SHP77 (cell line): ENCODE measurements at regions not wholly inside any gene's neighbourhood (a gene's known extent, or its start where the extent isn't known, plus 50 kb on each side); places are given as distances from the start of the nearest gene placed in this dataset.

Experiments
- DNase-seq, 2 experiments: peaks; one replicate each; lab custom pipeline; 2025; lab: John Stamatoyannopoulos, UW

DNA sequence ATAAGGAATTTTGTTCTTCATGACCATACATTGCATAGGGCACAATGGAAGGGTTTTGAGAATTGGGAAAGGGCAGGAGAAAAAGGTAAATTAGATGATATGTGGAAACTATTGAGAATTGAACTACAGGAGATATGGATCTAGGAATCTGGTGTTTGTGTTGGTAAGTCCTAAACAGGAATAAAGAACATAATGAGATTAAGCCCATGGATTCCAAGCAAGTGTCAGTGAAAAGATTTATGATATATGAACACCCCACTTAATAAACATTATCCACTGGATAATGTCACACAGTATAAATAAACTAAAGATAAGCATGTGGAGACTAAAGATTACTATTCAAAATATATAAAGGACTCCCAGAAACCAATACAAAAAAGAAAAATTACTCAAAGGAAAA, 98.2 kb downstream of the TNFSF18 start:
- no peak for DNase-seq

GRCh38 chr1:172954476-172955150, 96.1 kb downstream of the TNFSF18 start:
- no peak for DNase-seq

DNA sequence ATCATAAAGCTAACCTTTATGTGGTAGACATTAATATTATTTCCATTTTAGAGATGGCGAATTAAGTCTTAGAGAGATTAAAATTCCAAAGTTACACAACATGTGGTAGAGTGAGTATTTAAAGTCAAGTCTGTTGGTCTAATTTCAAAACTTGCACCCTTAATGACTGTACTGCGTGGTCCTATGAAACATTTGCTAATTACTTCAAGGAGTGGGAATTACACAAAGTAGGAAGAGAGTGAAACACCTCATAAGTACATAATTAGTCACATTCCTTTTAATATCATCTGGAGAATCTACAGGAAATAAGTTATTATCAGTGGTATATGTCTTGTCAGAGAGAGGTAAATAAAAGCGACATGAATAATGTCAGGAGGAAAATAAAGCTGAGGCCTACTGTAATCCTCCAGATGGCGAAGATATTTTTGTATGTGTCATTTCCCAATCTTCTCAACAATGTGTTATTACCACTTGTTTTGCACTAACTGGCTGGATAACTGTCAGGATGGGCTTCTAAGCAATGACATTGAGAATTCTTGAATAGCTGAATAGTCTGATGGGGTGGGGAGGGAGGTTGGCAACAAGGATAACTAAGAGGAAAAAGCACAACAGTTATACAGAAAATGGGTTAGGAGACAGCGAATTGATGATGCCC, 95.5 kb downstream of the TNFSF18 start:
- DNase-seq = no peak

DNA sequence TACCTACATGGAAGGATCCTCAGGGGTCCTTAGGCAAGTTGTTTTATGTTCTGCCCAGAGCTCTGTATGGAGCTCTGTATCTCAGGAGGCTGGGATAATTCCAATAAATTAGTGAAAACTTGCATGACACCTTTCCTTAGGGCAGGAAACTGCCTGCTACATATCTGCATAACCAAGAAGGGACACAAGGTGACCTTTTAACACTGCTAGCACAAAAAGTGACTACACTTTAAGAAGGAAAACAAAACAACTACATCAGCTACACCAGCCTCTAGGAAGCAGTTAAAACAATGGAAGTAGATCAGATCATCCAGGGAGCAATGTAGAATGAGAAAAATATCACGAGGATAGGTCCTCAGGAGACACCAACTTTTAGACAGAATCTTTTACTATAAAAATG, 93.9 kb downstream of the TNFSF18 start:
- no peak for DNase-seq

DNA sequence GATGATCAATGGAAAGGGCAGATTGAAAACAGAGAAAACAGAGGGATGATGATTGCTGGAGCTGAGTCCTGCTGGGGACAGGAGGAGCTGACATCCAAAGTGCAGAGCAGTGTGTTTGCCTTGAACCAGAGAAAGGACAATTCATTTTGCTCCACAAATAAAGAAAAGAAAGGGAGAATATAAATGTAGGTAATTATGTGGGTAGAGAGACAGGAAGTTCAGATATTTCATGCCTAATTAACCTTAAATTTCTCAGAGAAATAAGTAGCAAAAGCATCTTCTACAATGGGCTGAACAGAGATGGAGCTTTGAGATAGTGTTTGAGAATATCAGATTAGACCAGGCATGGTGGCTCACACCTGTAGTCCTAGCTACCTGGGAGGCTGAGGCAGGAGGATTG, 93.2 kb downstream of the TNFSF18 start:
- DNase-seq = no peak

GRCh38 chr1:172959571-172959970, 91.2 kb downstream of the TNFSF18 start:
- no peak for DNase-seq

DNA sequence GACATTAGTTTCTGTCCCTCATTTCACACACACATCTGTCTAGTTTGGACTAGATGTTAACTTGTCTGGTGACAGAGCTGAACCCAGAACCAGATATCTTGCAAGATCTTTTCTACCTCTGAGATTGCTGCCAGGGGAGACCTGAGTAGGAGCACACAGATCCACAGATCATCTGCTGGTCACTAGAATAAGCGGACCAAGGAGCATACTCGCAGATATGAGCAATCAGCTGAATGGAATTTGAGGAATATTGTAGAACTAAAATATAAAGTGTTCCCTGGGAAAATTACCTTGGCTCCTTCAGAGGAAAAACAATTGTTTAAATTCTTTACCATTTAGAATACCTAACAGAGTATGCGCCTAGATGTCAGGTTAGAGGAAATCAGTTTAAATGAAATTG, 90.7 kb downstream of the TNFSF18 start:
- no peak for DNase-seq

DNA sequence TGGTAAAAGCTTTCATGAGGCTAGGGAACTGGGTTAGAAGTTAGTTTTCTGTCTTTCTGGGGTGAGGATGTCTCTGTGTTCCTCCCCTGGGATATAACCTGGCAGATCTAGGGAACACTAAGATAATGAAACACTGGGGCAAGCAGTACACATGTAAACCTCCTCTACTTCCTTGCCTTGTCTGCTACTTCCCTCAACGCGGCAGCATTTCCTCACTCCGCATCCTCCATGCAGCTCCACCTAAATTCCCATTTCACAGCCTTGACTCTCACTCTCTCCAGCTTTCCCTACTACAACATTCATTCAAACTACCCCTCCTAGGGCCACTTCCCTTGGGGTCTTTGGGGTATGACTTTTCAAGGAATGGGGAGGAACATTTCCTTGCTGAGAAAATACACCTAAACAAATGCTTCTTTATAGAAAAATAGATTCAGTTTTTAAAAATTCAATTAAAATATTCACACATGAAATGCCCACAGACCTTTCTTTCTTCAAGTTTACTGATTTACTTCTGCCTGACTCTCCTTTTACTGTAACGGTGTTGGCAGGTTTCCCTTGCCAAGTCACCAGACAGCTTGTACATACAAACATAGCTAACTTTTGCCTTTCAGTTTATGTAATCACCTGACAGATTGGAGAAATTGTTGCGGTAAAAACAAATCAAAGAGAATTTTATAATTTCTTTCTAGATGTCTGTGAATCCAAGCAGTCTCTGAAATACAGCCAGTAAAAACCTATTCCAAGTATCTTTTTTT, 90.1 kb downstream of the TNFSF18 start:
- no peak for DNase-seq

DNA sequence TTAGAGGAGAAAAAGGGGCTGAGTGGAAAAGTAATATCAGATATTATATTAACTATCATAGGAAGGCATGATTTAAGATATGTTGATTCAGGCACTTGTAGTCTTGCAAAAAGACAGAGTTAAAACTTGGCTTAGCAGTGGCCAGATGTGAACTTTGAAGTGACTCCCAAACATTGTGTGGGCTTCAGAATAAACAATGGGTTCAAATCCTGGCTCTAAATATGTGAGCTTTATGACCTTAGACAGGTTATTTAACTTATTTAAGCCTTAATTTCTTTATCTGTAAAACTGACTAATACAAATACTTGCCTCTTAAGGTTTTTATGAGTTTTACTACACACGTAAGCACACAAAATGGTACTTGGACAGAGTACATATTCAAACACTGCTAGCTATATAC, 85.9 kb downstream of the TNFSF18 start:
- no peak for DNase-seq

DNA sequence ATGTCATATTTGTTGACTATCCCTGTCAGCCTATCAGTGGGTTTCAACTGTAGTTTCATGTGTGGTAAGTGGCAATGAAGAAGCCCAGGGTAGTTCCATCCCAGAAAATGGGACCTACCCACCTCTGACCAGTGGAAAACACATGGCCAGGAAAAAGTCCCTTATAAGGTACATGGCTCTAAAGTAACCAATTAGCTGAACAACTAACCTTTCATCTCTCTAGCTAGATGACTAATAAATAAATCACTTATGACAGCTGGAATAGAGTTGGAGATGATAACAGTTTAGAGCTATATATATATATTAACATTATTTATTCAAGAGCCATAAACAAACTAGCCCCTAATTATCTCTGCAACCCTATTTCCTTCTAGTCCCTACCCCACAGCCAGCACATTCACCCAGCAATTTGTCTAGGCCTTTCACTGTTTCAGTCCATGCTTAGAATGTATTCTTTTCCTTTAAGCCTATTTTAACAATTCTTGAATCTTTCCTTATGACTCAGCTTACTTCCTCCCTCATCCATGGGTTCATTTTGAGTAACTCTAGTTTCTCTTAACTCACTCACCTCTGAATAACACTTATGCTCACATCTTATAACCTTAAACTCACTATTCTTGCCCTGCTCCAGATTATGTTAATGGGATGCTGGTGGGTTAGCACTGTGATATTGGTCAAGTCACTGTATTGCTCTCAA, 83.7 kb downstream of the TNFSF18 start:
- no peak for DNase-seq

GRCh38 chr1:172967936-172968335, 82.8 kb downstream of the TNFSF18 start:
- no peak for DNase-seq

- no peak for DNase-seq
Observed at GRCh38 chr1:172969611-172970010, 81.1 kb downstream of the TNFSF18 start.

DNA sequence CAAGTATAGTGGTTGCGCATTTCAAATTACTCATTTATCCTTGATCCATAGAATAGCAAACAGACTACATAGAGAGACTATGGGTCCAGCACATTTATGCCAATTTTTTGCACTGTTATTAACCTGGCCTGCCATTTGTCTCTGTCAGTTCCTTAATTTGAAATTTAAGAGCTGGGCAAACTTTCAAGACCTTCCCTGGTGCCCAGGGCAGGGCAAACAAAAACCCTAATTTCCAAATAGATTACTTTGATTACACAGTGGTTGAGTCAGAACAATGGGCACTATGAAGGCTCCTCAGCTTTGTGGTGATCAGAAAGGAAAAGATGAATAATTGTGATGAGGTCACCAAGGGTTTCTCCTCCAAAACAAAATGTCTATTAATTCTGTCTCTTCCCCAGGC, 80.6 kb downstream of the TNFSF18 start:
- DNase-seq = no peak

DNA sequence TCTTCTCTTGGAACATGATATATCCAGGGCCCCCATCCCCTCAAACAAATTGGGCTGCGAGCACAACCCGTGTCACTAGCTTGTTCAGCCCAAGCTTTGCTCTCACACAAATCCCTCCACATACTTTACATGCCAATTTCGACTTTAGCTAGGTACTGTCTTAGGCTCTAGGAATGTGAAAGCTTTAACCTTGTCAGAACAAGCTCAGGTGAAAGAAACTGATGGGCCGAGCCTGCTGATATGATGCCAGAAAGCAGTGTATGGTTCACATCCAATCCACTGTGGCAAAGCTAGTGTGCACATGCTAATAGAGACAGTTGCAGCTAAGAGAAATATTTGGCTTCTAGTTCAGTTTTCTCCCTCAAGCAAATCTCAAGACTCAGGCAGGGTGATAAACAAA, 79.5 kb downstream of the TNFSF18 start:
- no peak for DNase-seq

- DNase-seq = no peak
Observed at GRCh38 chr1:172972258-172972657, 78.5 kb downstream of the TNFSF18 start.

- DNase-seq = no peak
Observed at GRCh38 chr1:172973424-172973823, 77.3 kb downstream of the TNFSF18 start.

- no peak for DNase-seq
Observed at GRCh38 chr1:172976222-172977041, 74.3 kb downstream of the TNFSF18 start.

- no peak for DNase-seq
Observed at GRCh38 chr1:172977296-172978017, 73.3 kb downstream of the TNFSF18 start.

GRCh38 chr1:172978595-172978994, 72.1 kb downstream of the TNFSF18 start:
- no peak for DNase-seq

GRCh38 chr1:172979828-172980227, 70.9 kb downstream of the TNFSF18 start:
- DNase-seq = no peak

DNA sequence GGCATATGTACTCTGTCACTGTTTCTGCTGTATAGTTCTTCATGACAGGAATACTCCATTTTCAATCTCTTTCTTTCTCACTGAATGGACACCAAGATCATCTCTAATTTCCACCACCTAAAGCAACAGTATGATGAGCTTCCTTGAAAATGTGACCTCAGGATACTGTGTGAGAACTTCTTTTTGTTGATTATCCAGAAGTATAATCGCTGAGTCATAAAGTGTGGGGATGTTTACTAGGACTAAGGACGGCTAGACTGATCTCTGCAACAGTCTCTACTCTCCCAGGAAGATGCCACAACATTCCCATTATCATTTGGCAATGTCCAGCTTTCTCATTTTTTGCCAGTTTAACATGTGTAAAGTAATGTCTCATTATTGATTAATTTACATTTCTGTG, 70.3 kb downstream of the TNFSF18 start:
- DNase-seq = no peak
